DND-41 (cell line): ENCODE measurements at regions not wholly inside any gene's neighbourhood (a gene's known extent, or its start where the extent isn't known, plus 50 kb on each side); places are given as distances from the start of the nearest gene placed in this dataset.

ENCODE experiments used
- ATAC-seq: fragments of 200-7000 bp; cut with Tn5 transposase; 3 replicates; pipeline ENCODE4 v1.9.1; 2021; ENCODE audit warnings: low read depth; ENCODE audit not compliant: insufficient read depth
- DNase-seq: peaks from one replicate; pipeline ENCODE4 v3.0.0-alpha.2; 2020
- H2AFZ ChIP-seq: 2 replicates; pipeline ENCODE4 v1.6.0; 2012; ENCODE audit warnings: low read depth, low read length
- H3K27ac ChIP-seq: 2 replicates; pipeline ENCODE4 v1.5.1; 2012; ENCODE audit warnings: low read length, inconsistent platforms
- H3K27me3 ChIP-seq: fragments of 200-600 bp; sonication (generic); 2 replicates; pipeline ENCODE4 v1.6.0; 2012; ENCODE audit warnings: low read length, mild to moderate bottlenecking, inconsistent platforms; ENCODE audit not compliant: insufficient read depth, poor library complexity
- H3K36me3 ChIP-seq: 2 replicates; pipeline ENCODE4 v1.5.1; 2012; ENCODE audit warnings: low read length, inconsistent platforms; ENCODE audit not compliant: insufficient read depth
- H3K4me1 ChIP-seq: 2 replicates; pipeline ENCODE4 v1.5.1; 2012; ENCODE audit warnings: mild to moderate bottlenecking, low read length; ENCODE audit not compliant: insufficient read depth
- H3K4me2 ChIP-seq: 2 replicates; pipeline ENCODE4 v1.6.0; 2012; ENCODE audit warnings: mild to moderate bottlenecking, moderate library complexity, low read length, inconsistent platforms; ENCODE audit not compliant: insufficient read depth
- H3K4me3 ChIP-seq, 2 experiments: fragments of 200-600 bp in 1 of 2; shearing (Covaris generic) in 1 of 2; 2 replicates each; pipeline ENCODE4 v1.5.1; 2012 to 2016; ENCODE audit warnings: inconsistent platforms in 2 of 2, low read length in 2 of 2, mild to moderate bottlenecking in 2 of 2, low read depth in 1 of 2, moderate library complexity in 1 of 2
- H3K79me2 ChIP-seq: 2 replicates; pipeline ENCODE4 v1.6.0; 2012; ENCODE audit warnings: low read length, inconsistent platforms; ENCODE audit not compliant: insufficient read depth
- H3K9ac ChIP-seq: 2 replicates; pipeline ENCODE4 v1.6.0; 2012; ENCODE audit warnings: low read depth, mild to moderate bottlenecking, inconsistent platforms, low read length, moderate library complexity
- H3K9me3 ChIP-seq: 2 replicates; pipeline ENCODE4 v1.5.1; 2012; ENCODE audit warnings: low read length, moderate library complexity, mild to moderate bottlenecking, inconsistent platforms; ENCODE audit not compliant: insufficient read depth, severe bottlenecking
- H4K20me1 ChIP-seq: 2 replicates; pipeline ENCODE4 v1.6.0; 2012; ENCODE audit warnings: low read length; ENCODE audit not compliant: insufficient read depth
- CTCF ChIP-seq: IDR thresholded peaks from 2 replicates; pipeline ENCODE4 v1.5.1; 2012; ENCODE audit warnings: borderline replicate concordance, low read length, moderate library complexity, mild to moderate bottlenecking; ENCODE audit not compliant: poor library complexity, severe bottlenecking; ENCODE audit errors: extremely low read depth
- EZH2 ChIP-seq: IDR thresholded peaks from 3 replicates; pipeline ENCODE4 v1.6.1; 2012; ENCODE audit warnings: borderline replicate concordance, low read depth, mild to moderate bottlenecking, moderate library complexity, low read length, inconsistent platforms; ENCODE audit not compliant: severe bottlenecking

DNA sequence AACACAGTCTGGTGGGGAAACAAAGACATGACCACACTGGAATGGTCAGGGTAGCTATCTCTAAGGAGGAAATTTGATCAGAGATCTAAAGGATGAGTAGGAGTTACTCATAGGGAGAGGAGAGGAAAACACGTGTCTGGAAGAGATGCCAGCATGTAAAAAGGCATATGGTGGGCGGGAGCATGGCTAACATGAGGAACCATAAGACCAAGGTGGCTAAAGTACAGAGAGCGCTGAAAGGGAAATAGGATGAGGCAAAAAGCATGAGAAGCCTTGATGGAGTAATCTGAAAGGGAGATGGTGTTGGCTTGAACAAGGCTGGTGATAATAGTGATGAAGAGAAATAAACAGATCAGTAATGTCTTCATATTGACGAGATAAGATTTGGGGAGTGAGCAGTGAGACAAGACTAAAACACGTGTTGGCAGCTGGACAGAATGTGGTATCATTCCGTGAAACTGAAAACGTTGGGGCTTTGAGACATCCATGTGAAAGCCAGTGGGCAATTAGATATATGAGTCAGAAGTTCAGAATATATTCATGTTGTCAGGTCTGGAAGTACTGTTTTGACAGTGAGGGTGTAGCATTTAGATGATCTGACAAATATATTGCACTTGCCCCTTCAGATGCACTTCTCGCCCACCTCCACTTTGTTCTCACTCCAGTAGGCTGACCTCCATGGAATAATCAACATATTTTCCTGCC is 209.1 kb upstream of the KCNN2 start:
- Histone ChIP-seq H2AFZ (no peak overlapping the region), H3K27ac (no peak overlapping the region), H3K27me3 (no peaks in the 10 kb centered on the region), H3K9me3 (peaks cover 3% of the 10 kb centered on the region), H3K4me1 (no peaks in the 10 kb centered on the region), H3K9ac (no peak overlapping the region), H3K79me2 (no peaks in the 10 kb centered on the region), H3K4me2 (no peak overlapping the region), H4K20me1 (no peaks in the 10 kb centered on the region), H3K36me3 (no peaks in the 10 kb centered on the region), H3K4me3 (no peak overlapping the region)
- TF ChIP-seq EZH2 (no peak), CTCF (no peak)
- ATAC-seq (no peak), DNase-seq (no peak)

DNA sequence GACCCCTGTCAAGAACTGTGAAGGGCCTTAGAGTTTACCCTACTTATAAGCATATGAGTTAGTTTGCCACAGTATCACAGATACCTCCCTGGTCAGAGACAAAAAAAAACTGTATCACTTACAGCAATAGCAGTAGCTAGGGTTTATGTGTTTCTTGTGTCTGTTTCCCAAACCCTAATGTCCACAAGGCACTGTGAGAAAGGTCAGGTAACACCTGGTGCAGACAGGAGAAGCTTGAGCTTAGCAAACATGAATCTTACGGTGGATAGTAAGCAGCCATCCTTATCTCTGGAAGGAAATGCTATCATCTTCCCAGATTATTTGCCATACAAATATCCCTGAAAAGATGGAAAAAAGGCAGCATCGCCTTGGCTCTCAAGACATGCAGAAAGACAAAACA is 208.5 kb upstream of the KCNN2 start:
- no peak for TF ChIP-seq CTCF
- no peak for TF ChIP-seq EZH2

GRCh38 chr5:114153833-114154232 is 208.0 kb upstream of the KCNN2 start:
- no peaks in the 10 kb centered on the region for H3K27me3 ChIP-seq

More for the DNA sequence above, 208.5 kb upstream of the KCNN2 start:
- Histone ChIP-seq H3K9me3 (peaks cover 3% of the 10 kb centered on the region), H3K27me3 (no peaks in the 10 kb centered on the region), H2AFZ (no peak overlapping the region), H3K9ac (no peak overlapping the region), H3K27ac (no peak overlapping the region), H3K4me1 (no peaks in the 10 kb centered on the region), H3K79me2 (no peaks in the 10 kb centered on the region), H3K4me3 (no peak overlapping the region), H3K36me3 (no peaks in the 10 kb centered on the region), H3K4me2 (no peak overlapping the region), H4K20me1 (no peaks in the 10 kb centered on the region)
- DNase-seq, result no peak
- ATAC-seq, result no peak

More at GRCh38 chr5:114153833-114154232, 208.0 kb upstream of the KCNN2 start:
- H3K27ac ChIP-seq, result no peak overlapping the region
- peaks cover 3% of the 10 kb centered on the region for H3K9me3 ChIP-seq
- DNase-seq (no peak), ATAC-seq (no peak)
- H3K4me2 ChIP-seq, result no peak overlapping the region
- H3K9ac ChIP-seq, result no peak overlapping the region
- no peaks in the 10 kb centered on the region for H4K20me1 ChIP-seq
- H3K4me3 ChIP-seq, result no peak overlapping the region
- no peaks in the 10 kb centered on the region for H3K36me3 ChIP-seq
- no peaks in the 10 kb centered on the region for H3K79me2 ChIP-seq
- H3K4me1 ChIP-seq, result no peaks in the 10 kb centered on the region
- no peak overlapping the region for H2AFZ ChIP-seq
- TF ChIP-seq CTCF (no peak), EZH2 (no peak)
